ENCODE measurements at regions not wholly inside any gene's neighbourhood (a gene's known extent, or its start where the extent isn't known, plus 50 kb on each side); places are given as distances from the start of the nearest gene placed in this dataset.

DNA sequence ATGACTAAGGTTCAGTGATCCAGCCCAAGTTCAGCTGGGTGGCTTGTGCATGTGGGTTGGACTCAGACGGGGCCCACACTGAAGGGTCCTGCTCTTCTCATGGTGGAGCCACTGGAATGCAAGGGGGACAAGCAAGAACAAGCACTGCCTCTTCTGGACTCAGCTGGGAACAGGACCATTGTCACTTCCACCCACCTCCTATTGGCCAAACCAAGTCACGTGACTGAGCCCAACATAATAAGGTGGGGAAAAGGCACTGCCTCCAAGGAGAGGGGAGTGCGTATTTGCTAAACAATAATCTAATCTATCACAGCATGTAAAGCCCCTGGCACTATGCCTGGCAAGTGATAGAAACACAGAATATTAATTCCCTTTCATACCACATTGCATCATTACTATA lies 87.1 kb downstream of the CHST1 start:
- TF ChIP-seq, protein P1, sequence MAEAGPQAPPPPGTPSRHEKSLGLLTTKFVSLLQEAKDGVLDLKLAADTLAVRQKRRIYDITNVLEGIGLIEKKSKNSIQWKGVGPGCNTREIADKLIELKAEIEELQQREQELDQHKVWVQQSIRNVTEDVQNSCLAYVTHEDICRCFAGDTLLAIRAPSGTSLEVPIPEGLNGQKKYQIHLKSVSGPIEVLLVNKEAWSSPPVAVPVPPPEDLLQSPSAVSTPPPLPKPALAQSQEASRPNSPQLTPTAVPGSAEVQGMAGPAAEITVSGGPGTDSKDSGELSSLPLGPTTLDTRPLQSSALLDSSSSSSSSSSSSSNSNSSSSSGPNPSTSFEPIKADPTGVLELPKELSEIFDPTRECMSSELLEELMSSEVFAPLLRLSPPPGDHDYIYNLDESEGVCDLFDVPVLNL (CRISPR knock-in tag; IDR thresholded peaks at IDR 0.05; ENCODE audit: borderline replicate concordance, low read depth) = no peak
- TF ChIP-seq, protein P2, sequence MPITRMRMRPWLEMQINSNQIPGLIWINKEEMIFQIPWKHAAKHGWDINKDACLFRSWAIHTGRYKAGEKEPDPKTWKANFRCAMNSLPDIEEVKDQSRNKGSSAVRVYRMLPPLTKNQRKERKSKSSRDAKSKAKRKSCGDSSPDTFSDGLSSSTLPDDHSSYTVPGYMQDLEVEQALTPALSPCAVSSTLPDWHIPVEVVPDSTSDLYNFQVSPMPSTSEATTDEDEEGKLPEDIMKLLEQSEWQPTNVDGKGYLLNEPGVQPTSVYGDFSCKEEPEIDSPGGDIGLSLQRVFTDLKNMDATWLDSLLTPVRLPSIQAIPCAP (CRISPR knock-in tag; IDR thresholded peaks at IDR 0.05) = no peak
- TF ChIP-seq, protein P3, sequence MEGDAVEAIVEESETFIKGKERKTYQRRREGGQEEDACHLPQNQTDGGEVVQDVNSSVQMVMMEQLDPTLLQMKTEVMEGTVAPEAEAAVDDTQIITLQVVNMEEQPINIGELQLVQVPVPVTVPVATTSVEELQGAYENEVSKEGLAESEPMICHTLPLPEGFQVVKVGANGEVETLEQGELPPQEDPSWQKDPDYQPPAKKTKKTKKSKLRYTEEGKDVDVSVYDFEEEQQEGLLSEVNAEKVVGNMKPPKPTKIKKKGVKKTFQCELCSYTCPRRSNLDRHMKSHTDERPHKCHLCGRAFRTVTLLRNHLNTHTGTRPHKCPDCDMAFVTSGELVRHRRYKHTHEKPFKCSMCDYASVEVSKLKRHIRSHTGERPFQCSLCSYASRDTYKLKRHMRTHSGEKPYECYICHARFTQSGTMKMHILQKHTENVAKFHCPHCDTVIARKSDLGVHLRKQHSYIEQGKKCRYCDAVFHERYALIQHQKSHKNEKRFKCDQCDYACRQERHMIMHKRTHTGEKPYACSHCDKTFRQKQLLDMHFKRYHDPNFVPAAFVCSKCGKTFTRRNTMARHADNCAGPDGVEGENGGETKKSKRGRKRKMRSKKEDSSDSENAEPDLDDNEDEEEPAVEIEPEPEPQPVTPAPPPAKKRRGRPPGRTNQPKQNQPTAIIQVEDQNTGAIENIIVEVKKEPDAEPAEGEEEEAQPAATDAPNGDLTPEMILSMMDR (IDR thresholded peaks at IDR 0.05) = no peak
- TF ChIP-seq ELF4 (CRISPR knock-in tag; IDR thresholded peaks at IDR 0.05; ENCODE audit: low read depth) (no peak), ZNF263 (CRISPR knock-in tag; IDR thresholded peaks at IDR 0.05; ENCODE audit: low read depth) (no peak), CREB1 (CRISPR knock-in tag; IDR thresholded peaks at IDR 0.05) (no peak)
- TF ChIP-seq, protein P4, sequence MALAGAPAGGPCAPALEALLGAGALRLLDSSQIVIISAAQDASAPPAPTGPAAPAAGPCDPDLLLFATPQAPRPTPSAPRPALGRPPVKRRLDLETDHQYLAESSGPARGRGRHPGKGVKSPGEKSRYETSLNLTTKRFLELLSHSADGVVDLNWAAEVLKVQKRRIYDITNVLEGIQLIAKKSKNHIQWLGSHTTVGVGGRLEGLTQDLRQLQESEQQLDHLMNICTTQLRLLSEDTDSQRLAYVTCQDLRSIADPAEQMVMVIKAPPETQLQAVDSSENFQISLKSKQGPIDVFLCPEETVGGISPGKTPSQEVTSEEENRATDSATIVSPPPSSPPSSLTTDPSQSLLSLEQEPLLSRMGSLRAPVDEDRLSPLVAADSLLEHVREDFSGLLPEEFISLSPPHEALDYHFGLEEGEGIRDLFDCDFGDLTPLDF (CRISPR knock-in tag; IDR thresholded peaks at IDR 0.05) = no peak
- TF ChIP-seq, protein P5, sequence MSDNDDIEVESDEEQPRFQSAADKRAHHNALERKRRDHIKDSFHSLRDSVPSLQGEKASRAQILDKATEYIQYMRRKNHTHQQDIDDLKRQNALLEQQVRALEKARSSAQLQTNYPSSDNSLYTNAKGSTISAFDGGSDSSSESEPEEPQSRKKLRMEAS (CRISPR knock-in tag; IDR thresholded peaks at IDR 0.05) = no peak
